Astrocyte (in vitro differentiated cells and primary cell): ENCODE measurements at regions not wholly inside any gene's neighbourhood (a gene's known extent, or its start where the extent isn't known, plus 50 kb on each side); places are given as distances from the start of the nearest gene placed in this dataset.

ENCODE experiments used
- DNase-seq: peaks from one replicate; pipeline ENCODE4 v3.0.0-alpha.2; 2010; ENCODE audit warnings: low read depth
- FAIRE-seq: peaks from 2 replicates; lab custom pipeline; 2011; peaks lifted over from hg19 to GRCh38; lab: Jason Lieb, UNC
- H2AFZ ChIP-seq: 2 replicates; pipeline ENCODE4 v1.6.0; 2012; ENCODE audit warnings: low read depth, low read length, inconsistent platforms
- H3K27ac ChIP-seq: 2 replicates; pipeline ENCODE4 v1.5.1; 2011; ENCODE audit warnings: low read depth, low read length, inconsistent platforms
- H3K27me3 ChIP-seq: 2 replicates; pipeline ENCODE4 v1.6.0; 2011; ENCODE audit warnings: low read length, inconsistent platforms; ENCODE audit not compliant: insufficient read depth
- H3K36me3 ChIP-seq: 2 replicates; pipeline ENCODE4 v1.5.1; 2011; ENCODE audit warnings: low read length, inconsistent platforms; ENCODE audit not compliant: insufficient read depth
- H3K4me1 ChIP-seq: 2 replicates; pipeline ENCODE4 v1.5.1; 2011; ENCODE audit warnings: low read length, inconsistent platforms; ENCODE audit not compliant: insufficient read depth
- H3K4me2 ChIP-seq: 2 replicates; pipeline ENCODE4 v1.6.0; 2012; ENCODE audit warnings: low read length, inconsistent platforms
- H3K4me3 ChIP-seq: 2 replicates; pipeline ENCODE4 v1.5.1; 2011; ENCODE audit warnings: low read depth, mild to moderate bottlenecking, low read length, inconsistent platforms; ENCODE audit not compliant: insufficient read depth
- H3K79me2 ChIP-seq: 2 replicates; pipeline ENCODE4 v1.6.0; 2012; ENCODE audit warnings: mild to moderate bottlenecking, low read length, inconsistent platforms; ENCODE audit not compliant: insufficient read depth
- H3K9ac ChIP-seq: 2 replicates; pipeline ENCODE4 v1.6.0; 2012; ENCODE audit warnings: mild to moderate bottlenecking, low read length, inconsistent platforms
- H3K9me3 ChIP-seq: 2 replicates; pipeline ENCODE4 v1.5.1; 2012; ENCODE audit warnings: low read depth, mild to moderate bottlenecking, low read length, inconsistent platforms; ENCODE audit not compliant: insufficient read depth
- H4K20me1 ChIP-seq: 2 replicates; pipeline ENCODE4 v1.6.0; 2012; ENCODE audit warnings: low read length, inconsistent platforms; ENCODE audit not compliant: insufficient read depth
- H3K27ac Mint-ChIP-seq: one replicate; pipeline ENCODE4 v1.8.0; 2021; ENCODE audit warnings: mild to moderate bottlenecking, mixed read lengths; ENCODE audit not compliant: unreplicated experiment
- H3K27me3 Mint-ChIP-seq: one replicate; pipeline ENCODE4 v1.8.0; 2021; ENCODE audit warnings: low read depth, mixed read lengths; ENCODE audit not compliant: unreplicated experiment
- H3K36me3 Mint-ChIP-seq: one replicate; pipeline ENCODE4 v1.8.0; 2021; ENCODE audit warnings: low read depth, mixed read lengths; ENCODE audit not compliant: unreplicated experiment
- H3K4me1 Mint-ChIP-seq: one replicate; pipeline ENCODE4 v1.8.0; 2021; ENCODE audit warnings: low read depth, mixed read lengths; ENCODE audit not compliant: unreplicated experiment
- H3K4me3 Mint-ChIP-seq: one replicate; pipeline ENCODE4 v1.8.0; 2021; ENCODE audit warnings: mild to moderate bottlenecking, moderate library complexity, mixed read lengths; ENCODE audit not compliant: unreplicated experiment
- H3K9me3 Mint-ChIP-seq: one replicate; pipeline ENCODE4 v1.8.0; 2021; ENCODE audit warnings: mild to moderate bottlenecking, mixed read lengths; ENCODE audit not compliant: unreplicated experiment
- CTCF ChIP-seq: IDR thresholded peaks from 2 replicates; pipeline ENCODE4 v1.5.1; 2011; ENCODE audit warnings: low read depth, mild to moderate bottlenecking, inconsistent platforms, low read length, moderate library complexity; ENCODE audit not compliant: insufficient read depth
- EZH2 ChIP-seq: IDR thresholded peaks from 2 replicates; pipeline ENCODE4 v1.6.1; 2012; ENCODE audit warnings: mild to moderate bottlenecking, low read length, inconsistent platforms; ENCODE audit not compliant: insufficient read depth

DNA sequence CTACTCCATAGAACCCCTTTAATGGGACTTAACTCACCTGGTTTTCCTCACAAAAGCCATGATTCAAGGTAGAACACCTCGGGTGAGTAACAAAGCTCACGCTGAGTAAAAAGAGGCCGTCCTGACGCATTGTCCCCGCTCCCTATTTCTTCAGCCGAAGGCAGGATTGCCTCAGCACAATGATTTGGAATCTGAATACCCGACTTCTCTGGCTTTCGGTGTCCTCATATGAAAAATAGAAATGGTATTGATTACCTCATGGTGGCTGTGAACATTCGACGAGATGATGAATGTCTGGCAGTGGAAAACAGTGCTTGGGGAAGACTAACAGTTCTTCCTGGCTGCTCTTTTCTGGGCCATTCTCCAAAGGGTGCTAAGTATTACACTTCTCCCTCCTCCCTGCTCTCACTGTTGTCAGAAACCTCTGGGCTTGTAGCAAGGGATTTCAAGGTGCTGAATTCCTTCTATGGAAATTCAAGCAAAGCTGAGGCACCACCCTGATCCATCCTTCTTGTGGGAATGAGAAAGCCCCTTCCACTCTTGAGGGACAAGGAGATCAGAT is 148.3 kb downstream of the C1orf94 start:
- Histone ChIP-seq H3K4me3 (no peak overlapping the region), H3K79me2 (no peaks in the 10 kb centered on the region), H3K36me3 (no peaks in the 10 kb centered on the region), H4K20me1 (no peaks in the 10 kb centered on the region), H3K9me3 (no peaks in the 10 kb centered on the region), H3K27ac (no peak overlapping the region), H3K4me1 (peaks cover 4% of the 10 kb centered on the region), H3K27me3 (peaks cover 2% of the 10 kb centered on the region), H3K9ac (no peak overlapping the region), H2AFZ (no peak overlapping the region), H3K4me2 (no peak overlapping the region)
- Mint-ChIP-seq H3K27ac (no peak overlapping the region), H3K36me3 (no peaks in the 10 kb centered on the region), H3K4me3 (no peak overlapping the region), H3K27me3 (peaks cover 29% of the 10 kb centered on the region), H3K9me3 (no peaks in the 10 kb centered on the region), H3K4me1 (peaks cover 3% of the 10 kb centered on the region)
- DNase-seq: no peak
- TF ChIP-seq EZH2 (no peak), CTCF (no peak)
- FAIRE-seq: no peak

DNA sequence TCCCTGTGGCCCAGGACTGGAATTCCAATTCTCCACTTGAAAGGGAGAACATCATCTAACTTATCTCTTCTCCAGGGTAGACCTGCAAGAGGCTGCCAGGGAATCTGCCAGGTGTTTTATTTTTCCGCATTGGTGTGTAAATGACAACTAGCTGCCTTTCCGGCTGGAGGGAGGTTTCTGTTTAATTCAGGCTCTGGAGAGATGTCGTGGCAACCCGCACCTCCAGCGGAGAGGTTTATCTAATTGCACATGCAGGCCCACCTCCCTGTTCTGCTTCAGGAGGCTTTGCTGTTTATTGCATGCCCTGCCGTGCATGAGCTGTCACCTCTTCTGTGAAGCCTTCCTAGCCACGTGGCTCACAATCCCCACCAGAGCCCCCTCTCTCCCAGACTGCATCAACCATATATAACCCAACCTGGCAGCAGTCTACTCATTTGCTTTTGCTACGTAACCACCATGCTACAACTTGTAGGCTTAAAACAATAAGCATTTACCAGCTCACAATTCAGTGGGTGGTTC is 151.6 kb downstream of the C1orf94 start:
- Histone ChIP-seq H3K9ac (no peak overlapping the region), H3K27me3 (peaks cover 2% of the 10 kb centered on the region), H4K20me1 (no peaks in the 10 kb centered on the region), H2AFZ (no peak overlapping the region), H3K4me2 (no peak overlapping the region), H3K4me3 (no peak overlapping the region), H3K79me2 (no peaks in the 10 kb centered on the region), H3K36me3 (no peaks in the 10 kb centered on the region), H3K9me3 (no peaks in the 10 kb centered on the region), H3K27ac (no peak overlapping the region), H3K4me1 (no peaks in the 10 kb centered on the region)
- no peak for TF ChIP-seq CTCF
- no peak for TF ChIP-seq EZH2
- no peaks in the 10 kb centered on the region for H3K9me3 Mint-ChIP-seq
- no peaks in the 10 kb centered on the region for H3K36me3 Mint-ChIP-seq
- no peaks in the 10 kb centered on the region for H3K4me1 Mint-ChIP-seq
- DNase-seq (no peak), FAIRE-seq (no peak)
- H3K27me3 Mint-ChIP-seq: peaks cover 25% of the 10 kb centered on the region
- H3K4me3 Mint-ChIP-seq: no peak overlapping the region
- H3K27ac Mint-ChIP-seq: no peak overlapping the region

DNA sequence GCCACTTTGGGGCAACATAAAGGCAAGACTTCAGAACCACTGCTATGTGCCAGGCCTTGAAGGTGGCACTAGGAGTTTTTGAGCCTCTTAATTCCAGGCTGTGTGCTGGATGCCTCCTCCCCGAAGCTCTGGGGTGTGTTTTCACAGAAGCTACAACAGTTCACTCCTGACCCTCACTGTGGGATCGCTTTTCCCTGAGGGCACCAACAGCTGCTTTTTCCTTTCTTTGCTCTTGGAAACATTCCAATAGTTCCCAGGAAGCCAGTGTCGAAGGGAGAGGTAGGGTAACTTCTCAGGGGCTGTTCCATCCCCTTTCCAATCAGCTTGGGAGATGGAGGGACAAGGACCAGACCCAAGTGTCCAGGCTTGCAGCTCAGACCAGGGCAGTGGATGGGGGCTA is 153.4 kb downstream of the C1orf94 start:
- H3K4me2 ChIP-seq: no peak overlapping the region
- H3K36me3 ChIP-seq: no peaks in the 10 kb centered on the region
- H3K27ac Mint-ChIP-seq: no peak overlapping the region
- no peak for DNase-seq
- no peaks in the 10 kb centered on the region for H3K9me3 Mint-ChIP-seq
- H3K79me2 ChIP-seq: no peaks in the 10 kb centered on the region
- H2AFZ ChIP-seq: no peak overlapping the region
- H3K27ac ChIP-seq: no peak overlapping the region
- no peak overlapping the region for H3K9ac ChIP-seq
- no peaks in the 10 kb centered on the region for H3K9me3 ChIP-seq
- no peaks in the 10 kb centered on the region for H4K20me1 ChIP-seq
- no peak overlapping the region for H3K4me3 Mint-ChIP-seq
- H3K36me3 Mint-ChIP-seq: no peaks in the 10 kb centered on the region
- H3K27me3 Mint-ChIP-seq: peaks cover 16% of the 10 kb centered on the region
- no peaks in the 10 kb centered on the region for H3K4me1 ChIP-seq
- TF ChIP-seq CTCF (no peak), EZH2 (no peak)
- peaks cover under 1% of the 10 kb centered on the region for H3K27me3 ChIP-seq
- H3K4me1 Mint-ChIP-seq: no peaks in the 10 kb centered on the region
- H3K4me3 ChIP-seq: no peak overlapping the region
- FAIRE-seq: no peak
